ENCODE measurements at regions not wholly inside any gene's neighbourhood (a gene's known extent, or its start where the extent isn't known, plus 50 kb on each side); places are given as distances from the start of the nearest gene placed in this dataset.
"Not testable (repeated sequence)": the region's sequence is repeated elsewhere in the genome, so short reads cannot be mapped to it uniquely, and the experiment has no call there.

DNA sequence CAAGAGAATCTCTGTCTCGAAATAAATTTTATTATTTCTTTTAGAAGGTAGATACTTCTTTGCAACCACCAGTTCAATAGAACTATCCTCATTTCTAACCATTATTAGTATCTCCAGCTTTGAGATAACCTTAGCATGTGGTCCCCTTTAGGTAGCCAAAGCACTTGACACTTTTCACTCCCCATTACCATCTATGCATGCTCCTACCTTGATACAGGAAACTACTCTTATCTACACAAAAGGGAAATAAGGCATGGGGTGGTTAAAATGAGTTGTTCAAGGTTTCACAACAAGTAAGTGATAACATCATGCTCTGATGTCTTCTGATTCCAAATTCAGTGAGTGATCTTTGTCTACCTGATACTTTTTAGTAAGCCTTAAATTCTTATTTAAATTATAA is 308.2 kb upstream of the CHORDC1 start:
- no peaks in the 10 kb centered on the region for H3K36me3 ChIP-seq (ENCODE audit: insufficient read depth, low read depth, low read length)
- H3K27me3 ChIP-seq (ENCODE audit: insufficient read depth, low read length): no peaks in the 10 kb centered on the region
- H3K9me3 ChIP-seq (ENCODE audit: insufficient read depth, low read depth, low read length): no peaks in the 10 kb centered on the region
- H3K4me3 ChIP-seq (ENCODE audit: low read length): no peak overlapping the region
- H3K9ac ChIP-seq (ENCODE audit: low read depth, low read length): no peak overlapping the region
- no peak overlapping the region for H3K27ac ChIP-seq (ENCODE audit: low read length)
- H3K4me1 ChIP-seq (ENCODE audit: insufficient read depth, low read length): peaks cover 8% of the 10 kb centered on the region; the same call in 1 of the 2 replicates

DNA sequence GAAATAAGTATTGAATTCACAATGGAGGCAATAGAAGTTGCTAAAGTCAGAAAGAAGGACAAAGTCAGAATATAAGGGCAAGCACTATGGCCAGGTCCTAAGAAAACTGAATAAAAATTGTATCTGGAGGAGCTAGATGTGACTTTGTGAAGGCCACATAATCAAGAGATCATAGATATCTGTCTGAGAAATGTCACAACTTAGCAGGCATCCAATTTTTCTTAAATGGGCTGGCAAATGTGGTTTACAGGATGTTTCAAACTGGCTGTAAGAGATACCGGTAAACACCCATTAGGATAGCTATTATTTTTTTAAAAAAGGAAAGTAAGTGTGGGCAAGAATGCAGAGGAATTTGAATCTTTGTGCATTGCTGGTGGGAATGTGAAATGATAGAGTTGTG is 303.1 kb upstream of the CHORDC1 start:
- H3K4me1 ChIP-seq (ENCODE audit: insufficient read depth, low read length): no peaks in the 10 kb centered on the region
- no peaks in the 10 kb centered on the region for H3K27me3 ChIP-seq (ENCODE audit: insufficient read depth, low read length)
- no peak overlapping the region for H3K27ac ChIP-seq (ENCODE audit: low read length)
- no peaks in the 10 kb centered on the region for H3K36me3 ChIP-seq (ENCODE audit: insufficient read depth, low read depth, low read length)
- H3K4me3 ChIP-seq (ENCODE audit: low read length): no peak overlapping the region
- no peaks in the 10 kb centered on the region for H3K9me3 ChIP-seq (ENCODE audit: insufficient read depth, low read depth, low read length)
- no peak overlapping the region for H3K9ac ChIP-seq (ENCODE audit: low read depth, low read length)

DNA sequence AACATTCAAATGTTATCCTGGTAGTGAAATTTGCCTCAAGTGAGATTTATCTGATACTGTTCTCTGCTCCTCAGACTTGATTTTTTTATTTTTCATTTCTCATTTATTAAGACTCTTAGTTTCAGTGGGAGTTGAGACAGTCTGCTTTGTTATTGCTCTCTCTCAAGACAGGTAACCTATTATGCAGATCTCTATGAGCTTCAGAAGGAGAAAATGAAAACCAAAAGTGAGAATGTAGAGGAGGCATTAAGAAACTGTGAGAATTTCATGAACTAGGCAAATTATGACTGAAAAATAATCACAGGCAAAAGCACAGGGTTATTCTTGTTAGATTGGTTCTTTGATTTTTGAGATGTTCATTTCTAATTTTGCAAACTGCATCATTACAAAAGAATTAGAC is 290.0 kb upstream of the CHORDC1 start:
- no peak overlapping the region for H3K4me3 ChIP-seq (ENCODE audit: low read length)
- H3K4me1 ChIP-seq (ENCODE audit: insufficient read depth, low read length): peaks cover 5% of the 10 kb centered on the region; the same call in 1 of the 2 replicates
- H3K36me3 ChIP-seq (ENCODE audit: insufficient read depth, low read depth, low read length): no peaks in the 10 kb centered on the region
- no peaks in the 10 kb centered on the region for H3K27me3 ChIP-seq (ENCODE audit: insufficient read depth, low read length)
- H3K9ac ChIP-seq (ENCODE audit: low read depth, low read length): no peak overlapping the region
- H3K27ac ChIP-seq (ENCODE audit: low read length): no peak overlapping the region
- no peaks in the 10 kb centered on the region for H3K9me3 ChIP-seq (ENCODE audit: insufficient read depth, low read depth, low read length)

DNA sequence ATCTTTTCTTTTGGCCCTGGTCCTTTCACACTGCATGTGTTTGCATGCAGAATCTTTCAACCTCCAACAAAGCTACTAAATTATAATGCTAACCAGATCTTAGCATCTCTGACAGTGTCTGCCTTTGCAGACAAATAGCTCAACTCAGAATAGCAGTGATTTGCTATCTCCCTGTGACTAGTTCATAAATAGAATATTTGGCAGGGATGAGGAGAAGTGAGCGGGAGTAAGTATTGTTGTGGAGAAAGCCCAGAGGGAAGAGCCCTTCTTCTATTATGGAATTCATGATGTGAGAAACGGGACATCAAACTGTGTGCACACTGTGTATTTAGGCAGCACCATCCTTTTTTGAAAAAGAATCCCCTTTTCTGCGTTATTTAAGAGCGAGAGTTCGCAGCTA is 288.0 kb upstream of the CHORDC1 start:
- Histone ChIP-seq H3K36me3 (ENCODE audit: insufficient read depth, low read depth, low read length) (no peaks in the 10 kb centered on the region), H3K4me1 (ENCODE audit: insufficient read depth, low read length) (peaks cover 5% of the 10 kb centered on the region; the same call in 1 of the 2 replicates), H3K27me3 (ENCODE audit: insufficient read depth, low read length) (no peaks in the 10 kb centered on the region), H3K9ac (ENCODE audit: low read depth, low read length) (no peak overlapping the region), H3K9me3 (ENCODE audit: insufficient read depth, low read depth, low read length) (no peaks in the 10 kb centered on the region), H3K27ac (ENCODE audit: low read length) (no peak overlapping the region), H3K4me3 (ENCODE audit: low read length) (no peak overlapping the region)

DNA sequence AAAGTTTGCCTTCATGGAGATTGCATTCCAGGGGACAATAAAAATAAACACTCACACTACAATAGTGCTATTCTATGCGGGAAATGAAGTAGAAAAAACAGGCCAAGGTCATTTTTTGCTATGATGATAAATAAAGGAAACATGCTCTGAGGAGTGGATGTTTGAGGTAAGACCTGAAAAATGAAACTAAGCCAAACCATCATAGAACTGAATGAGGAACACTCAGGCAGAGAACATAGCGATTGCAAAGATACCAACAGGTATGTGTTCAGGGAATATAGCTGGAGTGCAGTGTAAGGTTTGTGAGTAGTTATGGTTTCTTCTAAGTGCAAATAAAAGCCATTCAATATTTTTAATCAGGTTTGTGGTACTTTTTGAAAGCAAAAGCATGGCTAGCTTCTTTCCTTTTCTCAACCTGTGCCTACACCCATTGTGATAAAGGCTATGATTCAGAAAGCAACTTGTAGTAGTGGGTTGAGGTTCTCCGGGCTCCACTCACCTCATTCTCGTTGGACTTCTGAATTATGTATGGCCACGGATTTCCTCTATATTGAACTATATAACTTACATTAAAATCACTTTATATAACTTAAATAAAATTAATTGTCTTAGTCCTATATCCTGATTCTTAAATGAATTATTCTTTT is 278.2 kb upstream of the CHORDC1 start:
- no peaks in the 10 kb centered on the region for H3K36me3 ChIP-seq (ENCODE audit: insufficient read depth, low read depth, low read length)
- no peaks in the 10 kb centered on the region for H3K9me3 ChIP-seq (ENCODE audit: insufficient read depth, low read depth, low read length)
- no peak overlapping the region for H3K27ac ChIP-seq (ENCODE audit: low read length)
- H3K27me3 ChIP-seq (ENCODE audit: insufficient read depth, low read length): no peaks in the 10 kb centered on the region
- no peak overlapping the region for H3K4me3 ChIP-seq (ENCODE audit: low read length)
- H3K4me1 ChIP-seq (ENCODE audit: insufficient read depth, low read length): no peaks in the 10 kb centered on the region
- no peak overlapping the region for H3K9ac ChIP-seq (ENCODE audit: low read depth, low read length)

DNA sequence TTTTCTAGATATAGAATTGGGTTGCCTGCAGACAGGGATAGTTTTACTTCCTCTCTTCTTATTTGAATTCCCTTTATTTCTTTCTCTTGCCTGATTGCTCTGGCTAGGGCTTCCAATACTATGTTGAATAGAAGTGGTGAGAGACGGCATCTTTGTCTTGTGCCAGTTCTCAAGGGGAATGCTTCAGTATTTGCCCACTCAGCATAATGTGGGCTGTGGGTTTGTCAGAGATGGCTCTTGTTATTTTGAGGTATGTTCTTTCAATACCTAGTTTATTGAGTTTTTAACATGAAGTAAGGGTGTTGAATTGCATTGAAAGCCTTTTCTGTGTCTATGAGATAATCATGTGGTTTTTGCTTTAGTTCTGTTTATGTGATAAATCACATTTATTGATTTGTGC is 273.9 kb upstream of the CHORDC1 start:
- H3K27me3 ChIP-seq (ENCODE audit: insufficient read depth, low read length): no peaks in the 10 kb centered on the region
- no peak overlapping the region for H3K27ac ChIP-seq (ENCODE audit: low read length)
- H3K9me3 ChIP-seq (ENCODE audit: insufficient read depth, low read depth, low read length): no peaks in the 10 kb centered on the region
- H3K4me1 ChIP-seq (ENCODE audit: insufficient read depth, low read length): no peaks in the 10 kb centered on the region
- no peaks in the 10 kb centered on the region for H3K36me3 ChIP-seq (ENCODE audit: insufficient read depth, low read depth, low read length)
- no peak overlapping the region for H3K9ac ChIP-seq (ENCODE audit: low read depth, low read length)
- H3K4me3 ChIP-seq (ENCODE audit: low read length): no peak overlapping the region

DNA sequence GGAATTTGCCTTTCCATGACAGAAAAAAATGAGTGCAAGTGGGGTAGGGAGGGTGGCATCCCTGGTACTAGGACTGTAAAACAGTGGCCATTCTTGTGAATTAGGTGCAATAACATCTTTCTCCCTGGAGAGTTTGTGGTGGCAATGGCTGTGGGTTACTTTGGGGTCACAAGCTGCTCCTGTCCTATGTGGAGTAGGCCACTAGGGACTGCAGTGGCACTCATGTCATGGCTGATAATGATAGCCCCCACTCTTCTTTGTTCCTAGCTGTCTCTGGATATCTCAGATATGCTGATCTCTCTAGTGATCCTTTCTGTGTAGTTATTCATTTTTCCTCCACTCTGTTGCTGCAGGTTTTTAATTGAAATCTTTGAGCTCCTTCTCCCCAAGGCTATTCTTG is 270.5 kb upstream of the CHORDC1 start:
- Histone ChIP-seq H3K9me3 (ENCODE audit: insufficient read depth, low read depth, low read length) (no peaks in the 10 kb centered on the region), H3K4me1 (ENCODE audit: insufficient read depth, low read length) (no peaks in the 10 kb centered on the region), H3K36me3 (ENCODE audit: insufficient read depth, low read depth, low read length) (no peaks in the 10 kb centered on the region), H3K9ac (ENCODE audit: low read depth, low read length) (no peak overlapping the region), H3K4me3 (ENCODE audit: low read length) (no peak overlapping the region), H3K27ac (ENCODE audit: low read length) (no peak overlapping the region), H3K27me3 (ENCODE audit: insufficient read depth, low read length) (no peaks in the 10 kb centered on the region)

DNA sequence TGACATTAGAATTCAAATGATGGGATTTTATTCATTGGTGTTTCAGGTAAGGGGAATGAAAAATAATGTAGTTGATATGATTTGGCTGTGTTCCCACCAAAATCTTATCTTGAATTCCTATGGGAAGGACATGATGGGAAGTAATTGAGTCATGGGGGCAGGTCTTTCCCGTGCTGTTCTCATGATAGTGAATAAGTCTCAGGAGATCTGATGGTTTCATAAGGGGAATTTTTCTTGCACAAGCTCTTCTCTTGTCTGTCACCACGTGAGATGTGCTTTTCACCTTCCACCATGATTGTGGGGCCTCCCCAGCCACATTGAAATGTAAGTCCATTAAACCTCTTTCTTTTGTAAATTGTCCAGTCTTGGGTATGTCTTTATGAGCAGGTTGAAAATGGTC is 268.6 kb upstream of the CHORDC1 start:
- no peak overlapping the region for H3K27ac ChIP-seq (ENCODE audit: low read length)
- H3K4me3 ChIP-seq (ENCODE audit: low read length): no peak overlapping the region
- H3K27me3 ChIP-seq (ENCODE audit: insufficient read depth, low read length): no peaks in the 10 kb centered on the region
- H3K36me3 ChIP-seq (ENCODE audit: insufficient read depth, low read depth, low read length): no peaks in the 10 kb centered on the region
- no peaks in the 10 kb centered on the region for H3K4me1 ChIP-seq (ENCODE audit: insufficient read depth, low read length)
- no peak overlapping the region for H3K9ac ChIP-seq (ENCODE audit: low read depth, low read length)
- no peaks in the 10 kb centered on the region for H3K9me3 ChIP-seq (ENCODE audit: insufficient read depth, low read depth, low read length)

DNA sequence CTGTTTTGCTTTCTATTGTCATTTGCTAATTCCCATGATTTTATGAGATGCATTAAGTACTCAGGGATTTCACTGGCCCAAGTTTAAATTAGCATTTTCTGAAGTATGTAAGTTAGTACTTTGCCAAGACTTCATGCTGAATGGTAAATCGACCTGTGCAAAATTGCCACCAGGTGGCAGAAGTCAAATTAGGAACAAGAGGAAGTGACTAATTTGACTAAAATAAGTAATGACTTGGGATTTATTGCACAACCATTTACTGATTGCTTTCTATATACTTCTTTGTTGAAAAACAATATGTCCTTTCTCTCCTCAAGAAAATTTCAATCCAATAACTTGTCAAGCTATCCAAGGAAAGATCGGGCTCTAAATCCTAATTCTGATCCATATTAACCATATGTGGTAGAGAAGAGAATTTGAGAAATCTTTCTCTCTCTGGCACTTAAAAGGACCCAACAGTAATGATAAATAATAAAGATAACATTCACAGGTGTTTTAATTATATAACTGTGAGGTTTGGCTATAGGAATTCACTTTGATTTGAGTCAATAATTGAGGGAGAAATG is 253.7 kb upstream of the CHORDC1 start:
- H3K4me3 ChIP-seq (ENCODE audit: low read length): no peak overlapping the region
- H3K36me3 ChIP-seq (ENCODE audit: insufficient read depth, low read depth, low read length): no peaks in the 10 kb centered on the region
- no peak overlapping the region for H3K9ac ChIP-seq (ENCODE audit: low read depth, low read length)
- H3K9me3 ChIP-seq (ENCODE audit: insufficient read depth, low read depth, low read length): no peaks in the 10 kb centered on the region
- H3K4me1 ChIP-seq (ENCODE audit: insufficient read depth, low read length): no peaks in the 10 kb centered on the region
- H3K27me3 ChIP-seq (ENCODE audit: insufficient read depth, low read length): no peaks in the 10 kb centered on the region
- H3K27ac ChIP-seq (ENCODE audit: low read length): no peak overlapping the region

DNA sequence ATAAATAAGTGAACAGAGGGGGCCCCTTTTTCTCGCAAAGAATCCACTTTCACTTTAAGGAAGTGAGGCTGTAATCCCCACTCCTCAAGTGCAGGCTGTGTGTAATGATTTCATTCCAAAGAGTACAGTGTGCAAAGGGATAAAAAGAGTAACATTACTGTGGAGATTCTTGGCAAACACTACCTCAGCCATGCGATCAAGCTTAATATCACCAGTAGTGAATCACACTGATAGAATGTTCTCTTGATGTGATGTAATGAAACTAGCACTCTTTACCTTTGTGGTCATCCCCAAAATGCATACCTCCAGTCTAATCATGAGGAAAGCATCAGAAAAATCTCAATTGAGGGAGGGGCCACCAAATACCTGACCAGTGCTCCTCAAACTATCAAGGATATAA is 246.1 kb upstream of the CHORDC1 start:
- no peaks in the 10 kb centered on the region for H3K36me3 ChIP-seq (ENCODE audit: insufficient read depth, low read depth, low read length)
- no peaks in the 10 kb centered on the region for H3K27me3 ChIP-seq (ENCODE audit: insufficient read depth, low read length)
- no peak overlapping the region for H3K4me3 ChIP-seq (ENCODE audit: low read length)
- H3K9me3 ChIP-seq (ENCODE audit: insufficient read depth, low read depth, low read length): no peaks in the 10 kb centered on the region
- no peaks in the 10 kb centered on the region for H3K4me1 ChIP-seq (ENCODE audit: insufficient read depth, low read length)
- H3K27ac ChIP-seq (ENCODE audit: low read length): no peak overlapping the region
- no peak overlapping the region for H3K9ac ChIP-seq (ENCODE audit: low read depth, low read length)

DNA sequence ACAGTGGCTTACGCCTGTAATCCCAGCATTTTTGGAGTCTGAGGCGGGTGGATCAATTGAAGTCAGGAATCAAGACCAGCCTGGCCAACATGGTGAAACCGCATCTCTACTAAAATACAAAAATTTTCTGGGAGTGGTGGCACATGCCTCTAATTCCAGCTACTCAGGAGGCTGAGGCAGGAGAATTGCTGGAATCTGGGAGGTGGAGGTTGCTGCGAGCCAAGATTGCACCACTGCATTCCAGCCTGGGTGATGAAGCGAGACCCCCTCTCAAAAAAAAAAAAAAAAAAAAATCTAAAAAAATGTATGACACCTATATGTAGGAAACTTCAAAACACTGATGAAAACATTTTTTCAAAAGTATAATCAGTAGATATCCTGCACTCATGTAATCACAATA is 242.7 kb upstream of the CHORDC1 start:
- Histone ChIP-seq H3K9me3 (ENCODE audit: insufficient read depth, low read depth, low read length) (no peaks in the 10 kb centered on the region), H3K36me3 (ENCODE audit: insufficient read depth, low read depth, low read length) (no peaks in the 10 kb centered on the region), H3K4me1 (ENCODE audit: insufficient read depth, low read length) (no peaks in the 10 kb centered on the region), H3K4me3 (ENCODE audit: low read length) (no peak overlapping the region), H3K27ac (ENCODE audit: low read length) (no peak overlapping the region), H3K27me3 (ENCODE audit: insufficient read depth, low read length) (no peaks in the 10 kb centered on the region), H3K9ac (ENCODE audit: low read depth, low read length) (no peak overlapping the region)

DNA sequence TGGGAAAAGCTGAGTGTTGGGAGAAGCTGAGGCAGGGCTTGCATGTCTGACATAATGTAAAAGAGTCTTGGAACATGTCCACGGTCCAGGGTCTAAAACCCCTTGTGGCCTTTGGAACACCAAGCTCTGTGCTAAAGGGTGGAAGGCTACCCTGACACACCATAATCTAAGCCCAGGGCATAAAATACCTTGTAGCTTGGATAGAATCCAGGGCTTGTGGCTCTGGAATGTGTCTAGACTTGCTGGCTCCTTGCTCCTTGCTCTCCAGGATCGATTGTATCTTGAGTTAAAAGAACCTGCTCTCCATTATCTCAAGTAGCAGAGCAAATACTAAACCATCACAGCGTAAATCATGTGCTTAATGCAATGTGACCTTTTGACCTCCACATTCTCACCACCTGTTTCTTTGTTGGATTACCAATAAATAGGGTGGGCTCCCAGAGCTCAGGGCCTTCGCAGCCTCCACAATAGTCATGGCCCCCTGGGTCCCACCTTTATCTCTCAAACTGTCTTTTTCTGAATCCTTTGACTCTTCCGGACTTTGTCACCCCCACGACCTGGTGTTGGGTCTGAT is 232.6 kb upstream of the CHORDC1 start:
- not testable (repeated sequence) for H3K9ac ChIP-seq (ENCODE audit: low read depth, low read length); H3K4me3 ChIP-seq (ENCODE audit: low read length); H3K4me1 ChIP-seq (ENCODE audit: insufficient read depth, low read length); H3K27me3 ChIP-seq (ENCODE audit: insufficient read depth, low read length); H3K27ac ChIP-seq (ENCODE audit: low read length); H3K36me3 ChIP-seq (ENCODE audit: insufficient read depth, low read depth, low read length); H3K9me3 ChIP-seq (ENCODE audit: insufficient read depth, low read depth, low read length)

Data from iPS-20b (cell line).